GM12878 (cell line): ENCODE measurements at regions not wholly inside any gene's neighbourhood (a gene's known extent, or its start where the extent isn't known, plus 50 kb on each side); places are given as distances from the start of the nearest gene placed in this dataset.

Experiments used
- ATF7 ChIP-seq: fragments of 450-650 bp; IDR thresholded peaks from 2 replicates; pipeline ENCODE4 v1.6.1; 2016; ENCODE audit warnings: low read depth, mild to moderate bottlenecking
- CBX5 ChIP-seq: sonication (generic); IDR thresholded peaks from 2 replicates; pipeline ENCODE4 v1.6.1; 2016; ENCODE audit warnings: low read depth, moderate library complexity, mild to moderate bottlenecking, inconsistent platforms
- CEBPB ChIP-seq, 2 experiments: fragments of 150-350 bp in 1 of 2; IDR thresholded peaks; 2 replicates each; pipeline ENCODE4 v1.6.1; 2012 to 2014; ENCODE audit warnings: low read depth in 2 of 2, low read length in 2 of 2, borderline replicate concordance in 1 of 2, inconsistent platforms in 1 of 2
- CUX1 ChIP-seq: IDR thresholded peaks from 2 replicates; pipeline ENCODE4 v1.6.1; 2012; ENCODE audit warnings: improper control_type of control experiment, low read depth, low read length; ENCODE audit not compliant: insufficient replicate concordance
- FOXM1 ChIP-seq: IDR thresholded peaks from 2 replicates; pipeline ENCODE4 v1.6.1; 2012; ENCODE audit warnings: low read depth, mild to moderate bottlenecking, inconsistent platforms, low read length, moderate library complexity
- NBN ChIP-seq: fragments of 450-650 bp; IDR thresholded peaks from 2 replicates; pipeline ENCODE4 v1.6.1; 2016
- SRF ChIP-seq, 2 experiments: IDR thresholded peaks; 2 replicates each; pipeline ENCODE4 v1.6.1; 2011; ENCODE audit warnings: low read depth in 2 of 2, low read length in 2 of 2, mild to moderate bottlenecking in 1 of 2, moderate library complexity in 1 of 2
- STAT1 ChIP-seq: fragments of 450-650 bp; conservative IDR thresholded peaks from 2 replicates; pipeline ENCODE4 v1.6.1; 2014; ENCODE audit warnings: antibody characterized with exemption, mild to moderate bottlenecking
- TARDBP ChIP-seq: IDR thresholded peaks from 2 replicates; pipeline ENCODE4 v1.6.1; 2016; ENCODE audit warnings: borderline replicate concordance
- ZBTB4 ChIP-seq: fragments of 450-650 bp; formaldehyde crosslinking; IDR thresholded peaks from 2 replicates; pipeline ENCODE4 v1.4.0; 2022; ENCODE audit warnings: mild to moderate bottlenecking, moderate library complexity
- ZNF217 ChIP-seq: fragments of 450-650 bp; IDR thresholded peaks from 2 replicates; pipeline ENCODE4 v1.6.1; 2017; ENCODE audit warnings: antibody characterized with exemption, mild to moderate bottlenecking

GRCh38 chr10:128571071-128571470 is 444.8 kb upstream of the MKI67 start (continued):
- TF ChIP-seq CUX1: no peak
- no peak for TF ChIP-seq SRF (IDR thresholded peaks at IDR 0.05; ENCODE audit: low read depth in 2 of 2, low read length in 2 of 2)
- no peak for TF ChIP-seq FOXM1
- no peak for TF ChIP-seq ZNF217
- TF ChIP-seq ATF7: no peak
- no peak for TF ChIP-seq TARDBP
- no peak for TF ChIP-seq NBN
- TF ChIP-seq CBX5: no peak
- TF ChIP-seq STAT1: no peak
- no peak for TF ChIP-seq ZBTB4
- TF ChIP-seq CEBPB (IDR thresholded peaks at IDR 0.05; ENCODE audit: borderline replicate concordance in 1 of 2, low read depth in 2 of 2, low read length in 2 of 2): no peak
- TF ChIP-seq, all 136 proteins: peak for 0
